GM18499 (cell line): ENCODE measurements at regions not wholly inside any gene's neighbourhood (a gene's known extent, or its start where the extent isn't known, plus 50 kb on each side); places are given as distances from the start of the nearest gene placed in this dataset.
"Not testable (repeated sequence)": the region's sequence is repeated elsewhere in the genome, so short reads cannot be mapped to it uniquely, and the experiment has no call there.

Experiments used
- ATAC-seq: cut with Tn5 transposase; IDR thresholded peaks from one replicate; pipeline ENCODE4 v1.9.1; 2021; ENCODE audit warnings: moderate number of reproducible peaks; ENCODE audit not compliant: insufficient read depth, unreplicated experiment

DNA sequence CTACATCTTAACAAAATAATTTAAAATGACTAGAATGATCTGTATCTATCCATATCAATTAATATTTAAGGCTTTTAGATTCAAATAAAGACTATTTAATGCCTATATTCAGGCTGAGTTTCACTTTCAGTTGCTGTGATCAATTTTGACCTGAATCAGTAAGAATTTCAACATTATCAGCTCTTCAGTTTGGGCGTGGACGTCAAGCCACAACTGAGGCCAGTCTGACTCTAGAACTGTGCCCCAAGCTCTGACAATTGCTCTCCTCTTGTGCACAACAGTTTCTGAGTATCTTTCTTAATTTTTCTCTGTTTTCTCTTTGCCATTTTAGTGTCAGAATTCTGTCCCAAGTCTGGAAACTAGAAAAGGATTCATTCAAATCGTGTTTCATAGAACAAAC, 1095.5 kb downstream of the PLA2G4A start:
- no peak for ATAC-seq

DNA sequence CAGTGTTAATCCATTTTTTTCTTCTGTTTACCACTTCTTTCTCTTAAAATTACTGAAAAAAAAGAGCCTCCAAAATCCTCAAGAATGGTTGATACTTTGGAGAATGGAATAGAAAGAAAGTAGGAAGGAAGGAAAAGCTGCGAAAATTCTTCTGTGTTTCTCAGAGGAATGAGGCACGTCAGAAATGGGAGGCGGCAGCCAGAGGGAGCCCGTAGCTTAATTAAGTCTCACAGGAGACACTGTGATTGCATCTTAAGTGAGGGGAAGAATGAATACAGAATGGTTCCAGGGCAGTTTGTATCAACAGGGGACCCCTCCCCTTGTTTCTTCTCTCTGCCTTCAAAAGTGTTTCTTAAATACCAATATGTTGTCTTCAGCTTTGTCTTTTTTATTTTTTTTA, 1099.5 kb downstream of the PLA2G4A start:
- ATAC-seq = no peak

DNA sequence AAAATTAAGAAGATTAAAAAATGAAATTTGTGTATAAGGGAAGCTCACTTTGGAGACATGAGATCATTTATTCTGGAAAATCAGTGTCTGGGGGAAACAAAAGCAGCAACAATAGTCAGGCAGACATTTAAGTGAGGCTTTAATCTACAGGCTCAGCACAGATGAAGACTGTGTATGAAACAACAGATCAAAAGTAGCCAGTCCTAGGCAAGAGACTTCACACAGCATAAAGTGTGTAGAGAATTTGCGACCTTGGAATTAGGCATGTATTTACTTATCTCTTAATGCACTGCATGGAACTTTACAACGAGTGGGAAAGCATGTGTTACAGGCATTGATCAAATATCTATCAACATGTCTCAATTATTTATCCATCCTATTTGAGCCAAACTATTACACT, 1099.9 kb downstream of the PLA2G4A start:
- ATAC-seq = no peak

DNA sequence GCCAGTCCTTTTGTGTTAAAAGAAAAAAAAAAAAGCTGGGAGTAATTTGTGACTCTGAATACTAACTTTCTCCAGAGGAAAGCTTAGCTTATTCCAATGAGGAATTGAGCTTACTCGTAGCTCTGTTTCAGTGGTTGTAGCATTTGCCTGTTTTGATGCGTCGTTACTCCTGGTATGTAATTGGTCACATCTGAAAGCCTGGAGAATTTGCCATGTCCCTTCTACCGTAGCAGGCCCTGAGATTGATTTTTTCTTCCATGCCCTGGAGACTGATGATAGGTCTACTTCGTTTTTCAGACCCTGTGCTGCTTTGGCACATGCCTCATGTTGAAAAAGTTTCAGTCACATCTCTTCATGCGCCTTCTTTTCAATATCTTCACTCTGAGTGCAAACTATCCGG, 1103.0 kb downstream of the PLA2G4A start:
- ATAC-seq = no peak

DNA sequence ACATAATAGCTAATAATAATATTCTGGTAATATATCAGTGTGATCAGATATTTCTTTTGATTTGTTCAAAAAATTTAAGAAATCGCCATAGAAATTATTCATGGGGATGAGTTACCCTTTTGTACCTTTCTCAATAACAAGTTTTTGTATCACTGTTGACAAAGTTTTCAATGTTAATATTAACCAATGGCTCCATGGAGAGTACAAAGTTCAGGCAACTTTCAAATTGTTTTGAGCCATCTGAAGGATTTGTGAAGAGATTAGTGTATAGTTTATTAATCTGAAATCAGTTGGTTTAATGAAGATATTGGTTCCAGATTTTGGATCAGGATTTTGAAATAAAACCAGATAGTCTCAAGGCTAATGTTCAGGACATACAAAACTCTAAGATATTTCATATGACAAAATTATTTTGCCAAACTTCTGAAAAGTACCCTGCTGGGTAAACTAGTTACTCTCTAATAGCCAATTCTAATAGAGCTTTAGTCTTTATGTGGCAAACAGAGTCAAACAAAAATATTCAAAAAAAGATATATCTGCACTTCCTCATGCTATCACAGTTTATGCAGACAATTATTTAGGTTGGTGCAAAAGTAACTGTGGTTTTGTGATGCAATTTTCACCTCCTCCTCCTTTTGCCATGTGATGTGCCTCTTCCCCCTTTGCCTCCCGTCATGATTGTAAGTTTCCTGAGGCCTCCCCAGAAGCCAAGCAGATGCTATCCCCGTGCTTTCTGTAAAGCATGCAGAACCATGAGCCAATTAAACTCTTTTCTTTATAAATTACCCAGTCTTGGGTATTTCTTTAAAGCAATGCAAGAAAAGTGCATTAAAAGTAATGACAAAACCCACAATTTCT, 1105.0 kb downstream of the PLA2G4A start:
- ATAC-seq = no peak

DNA sequence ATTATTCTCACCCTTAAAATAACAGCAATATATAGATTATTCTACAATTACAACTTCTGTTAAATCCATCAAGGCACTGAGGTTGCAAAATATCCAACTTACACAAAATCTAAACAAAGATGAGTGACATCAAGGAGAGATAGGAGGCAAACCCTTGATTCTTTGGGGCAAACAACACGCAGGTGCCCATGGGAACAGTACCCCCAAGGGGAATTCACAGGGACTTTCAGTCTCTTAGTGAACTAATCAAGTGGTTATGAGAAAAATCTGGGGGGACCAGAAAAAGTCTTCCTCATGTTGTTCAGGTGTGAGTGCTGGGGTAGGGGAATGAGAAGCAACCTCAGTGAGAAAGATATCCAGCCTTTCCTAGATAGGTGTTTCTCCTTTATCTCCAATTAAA, 1107.9 kb downstream of the PLA2G4A start:
- ATAC-seq = no peak

DNA sequence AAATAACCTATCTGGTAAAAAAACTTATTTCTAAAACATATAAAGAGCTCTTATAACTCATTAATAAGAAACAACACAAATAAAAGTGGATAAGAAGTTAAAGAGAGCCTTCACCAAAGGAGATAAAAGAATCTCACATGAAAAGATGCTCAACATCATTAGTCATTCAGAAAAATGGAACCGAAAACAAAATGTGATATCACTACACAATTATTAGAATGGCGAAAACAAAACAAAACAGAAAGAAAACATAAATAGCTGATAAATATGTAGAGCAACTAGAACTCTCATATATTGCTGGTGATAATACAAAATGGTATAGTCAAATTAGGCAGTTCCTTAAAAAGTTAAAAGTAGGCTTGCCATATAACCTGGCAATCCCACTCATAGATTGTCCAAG, 1109.3 kb downstream of the PLA2G4A start:
- ATAC-seq = peak; percentile 85

DNA sequence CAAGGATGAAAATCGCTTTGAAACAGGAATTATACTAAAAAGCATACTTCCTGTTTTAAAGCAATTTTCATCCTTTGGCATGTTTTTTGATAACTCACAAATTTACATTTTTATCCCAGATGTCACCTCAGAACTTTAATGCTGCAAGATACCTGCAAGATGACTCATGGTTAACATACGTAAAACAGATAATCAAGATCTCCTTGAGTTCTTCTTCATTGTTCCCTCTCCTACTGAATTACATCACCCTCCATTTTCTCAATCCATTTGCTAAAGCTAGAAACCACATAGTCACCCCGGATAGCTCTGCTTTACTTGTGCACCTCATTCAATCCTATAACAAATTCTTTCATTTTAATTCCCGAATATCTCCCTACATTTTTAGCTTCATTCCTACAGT, 1114.2 kb downstream of the PLA2G4A start:
- ATAC-seq = no peak

DNA sequence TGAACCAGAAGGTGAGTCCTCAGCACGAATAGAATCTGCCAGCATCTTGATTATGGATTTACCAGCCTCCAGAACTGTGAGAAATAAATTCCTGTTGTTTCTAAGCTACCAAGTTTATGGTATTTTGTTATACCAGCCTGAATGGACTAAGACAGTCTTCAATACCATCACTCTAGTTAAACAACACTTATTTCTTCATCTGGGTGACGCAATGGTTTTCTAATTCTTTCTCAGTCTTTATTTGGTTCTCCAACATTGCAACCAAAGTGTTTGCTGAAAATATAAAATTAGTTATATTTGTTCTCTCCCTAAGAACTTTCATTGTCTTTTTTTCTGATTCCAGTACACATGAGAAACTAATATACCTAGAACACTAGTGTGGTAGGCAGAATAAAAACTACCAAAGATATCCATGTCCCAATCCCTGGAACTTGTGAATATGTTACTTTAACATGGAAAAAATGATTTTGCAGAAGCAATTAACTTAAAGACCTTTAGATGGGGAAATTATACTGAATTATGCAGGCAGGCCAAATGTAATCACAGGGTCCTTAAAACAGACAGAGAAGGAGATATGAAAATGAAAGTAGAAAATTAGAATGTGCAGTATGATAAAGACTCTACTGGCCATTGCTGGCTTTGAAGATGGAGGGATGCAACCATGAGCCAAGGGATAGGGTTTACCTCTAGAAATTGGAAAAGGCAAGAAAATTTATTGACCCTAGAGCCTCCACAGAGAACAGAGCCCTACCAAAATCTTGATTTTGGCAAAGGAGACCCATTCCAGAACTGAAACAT, 1115.1 kb downstream of the PLA2G4A start:
- ATAC-seq = no peak

DNA sequence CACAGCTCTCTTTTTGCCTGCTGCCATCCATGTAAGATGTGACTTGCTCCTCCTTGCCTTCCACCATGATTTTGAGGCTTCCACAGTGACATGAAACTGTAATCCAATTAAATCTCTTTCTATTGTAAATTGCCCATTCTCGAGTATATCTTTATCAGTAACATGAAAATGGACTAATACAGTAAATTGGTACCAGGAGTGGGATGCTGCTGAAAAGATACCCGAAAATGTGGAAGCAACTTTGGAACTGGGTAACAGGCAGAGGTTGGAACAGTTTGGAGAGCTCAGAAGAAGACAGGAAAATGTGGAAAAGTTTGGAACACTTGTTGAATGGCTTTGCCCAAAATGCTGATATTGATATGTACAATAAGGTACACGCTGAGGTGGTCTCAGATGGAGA, 1117.9 kb downstream of the PLA2G4A start:
- not testable (repeated sequence) for ATAC-seq

DNA sequence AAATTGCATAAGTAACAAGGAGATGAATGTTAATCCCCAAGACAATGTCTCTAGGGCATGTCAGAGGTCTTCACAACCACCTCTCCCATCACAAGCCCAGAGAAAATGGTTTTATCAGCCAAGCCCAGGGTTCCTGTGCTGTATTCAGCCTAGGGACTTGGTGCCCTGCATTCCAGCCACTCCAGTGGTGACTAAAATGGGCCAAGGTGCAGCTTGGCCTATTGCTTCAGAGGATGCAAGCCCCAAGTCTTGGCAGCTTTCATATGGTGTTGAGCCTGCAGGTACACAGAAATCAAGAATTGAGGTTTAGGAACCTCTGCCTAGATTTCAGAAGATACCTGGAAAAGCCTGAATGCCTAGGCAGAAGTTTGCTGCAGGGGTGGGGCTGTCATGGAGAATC, 1118.6 kb downstream of the PLA2G4A start:
- no peak for ATAC-seq

DNA sequence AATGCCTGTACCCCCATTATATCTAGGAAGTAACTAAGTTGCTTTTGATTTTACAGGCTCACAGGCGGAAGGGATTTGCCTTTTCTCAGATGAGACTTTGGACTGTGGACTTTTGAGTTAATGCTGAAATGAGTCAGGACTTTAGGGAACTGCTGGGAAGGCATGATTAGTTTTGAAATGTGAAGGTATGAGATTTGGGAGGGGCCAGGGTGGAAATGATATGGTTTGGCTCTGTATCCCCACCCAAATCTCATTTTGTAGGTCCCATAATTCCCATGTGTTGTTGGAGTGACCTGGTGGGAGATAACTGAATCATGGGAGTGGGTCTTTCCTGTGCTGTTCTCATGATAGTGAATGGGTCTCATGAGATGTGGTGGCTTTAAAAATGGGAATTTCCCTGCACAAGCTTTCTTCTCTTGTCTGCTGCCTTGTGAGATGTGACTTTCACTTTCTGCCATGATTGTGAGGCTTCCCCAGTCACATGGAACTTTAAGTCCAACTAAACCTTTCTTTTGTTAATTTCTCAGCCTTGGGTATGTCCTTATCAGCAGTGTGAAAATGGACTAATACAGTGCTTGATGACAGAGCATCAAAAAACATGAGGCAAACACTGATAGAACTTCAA, 1119.5 kb downstream of the PLA2G4A start:
- ATAC-seq = no peak

DNA sequence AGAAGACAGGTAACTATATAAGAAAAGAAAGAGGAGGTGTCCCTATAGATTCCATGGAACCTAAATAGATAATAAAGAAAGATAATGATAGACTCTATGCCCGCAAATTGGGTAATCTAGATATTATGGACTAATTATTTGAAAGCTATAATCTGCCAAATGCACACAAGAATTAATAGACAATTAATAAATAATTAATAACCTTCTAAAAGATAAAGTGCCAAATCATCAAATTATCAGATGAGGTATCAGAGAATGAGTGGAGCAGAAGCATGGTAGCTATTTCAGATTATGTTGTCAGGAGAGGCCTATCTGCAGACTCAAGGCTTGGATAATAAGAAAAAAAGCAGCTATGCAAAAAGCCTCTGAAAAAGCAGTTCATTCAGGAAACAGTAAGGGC, 1120.8 kb downstream of the PLA2G4A start:
- no peak for ATAC-seq

DNA sequence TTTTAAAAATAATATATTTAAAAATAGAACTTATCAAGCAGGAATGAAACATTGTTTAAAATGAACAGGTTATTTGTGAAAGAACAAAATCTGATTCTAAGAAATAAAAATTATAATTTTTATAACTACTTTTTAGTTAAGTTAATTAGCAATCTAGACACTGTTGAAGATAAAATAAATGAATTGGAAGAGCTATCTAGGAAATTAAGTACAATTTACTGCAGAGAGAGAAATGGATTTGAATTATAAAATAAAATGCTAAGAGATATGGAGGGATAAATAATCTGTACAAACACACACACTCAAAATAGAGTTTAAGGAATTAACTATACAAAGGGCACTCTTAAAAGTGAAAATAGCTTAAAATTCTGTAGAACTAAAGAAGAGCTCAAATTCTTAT, 1123.1 kb downstream of the PLA2G4A start:
- ATAC-seq = no peak

DNA sequence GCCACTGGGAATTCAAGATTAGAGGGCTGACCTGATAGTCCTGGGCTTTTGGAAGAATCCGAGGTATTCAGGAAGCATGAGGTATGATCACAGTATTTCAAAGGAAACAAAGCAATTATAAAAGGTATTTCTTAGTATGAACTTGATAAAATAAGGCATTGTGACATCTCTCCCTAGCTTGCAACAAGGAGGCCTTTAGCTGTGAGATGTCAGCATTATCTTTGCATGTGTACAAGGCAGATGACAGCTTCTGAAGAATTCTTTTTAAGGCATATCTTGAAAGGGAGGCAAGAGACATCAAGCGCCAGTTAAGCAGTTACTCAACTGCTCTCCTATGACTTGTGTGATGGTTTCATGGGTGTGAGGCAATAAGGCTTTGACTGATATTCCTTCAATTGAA, 1123.7 kb downstream of the PLA2G4A start:
- no peak for ATAC-seq

DNA sequence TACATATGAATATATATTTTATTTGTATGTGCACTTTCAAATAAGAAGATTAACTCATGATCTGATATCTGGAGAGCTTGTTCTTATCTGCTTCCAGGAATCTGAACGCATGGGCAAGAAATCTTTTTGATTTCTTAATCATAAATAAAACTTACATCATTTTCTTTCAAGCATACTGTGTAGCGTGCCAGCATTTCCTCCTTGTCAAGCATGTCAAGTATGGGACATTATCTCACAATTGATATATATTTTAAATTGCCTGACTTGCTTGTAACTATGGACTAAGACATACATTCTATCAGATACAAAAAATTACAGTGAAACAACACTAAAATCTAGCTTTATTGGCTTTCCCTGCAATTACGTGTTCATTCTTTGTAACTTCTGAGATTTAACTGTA, 1128.2 kb downstream of the PLA2G4A start:
- ATAC-seq = no peak

DNA sequence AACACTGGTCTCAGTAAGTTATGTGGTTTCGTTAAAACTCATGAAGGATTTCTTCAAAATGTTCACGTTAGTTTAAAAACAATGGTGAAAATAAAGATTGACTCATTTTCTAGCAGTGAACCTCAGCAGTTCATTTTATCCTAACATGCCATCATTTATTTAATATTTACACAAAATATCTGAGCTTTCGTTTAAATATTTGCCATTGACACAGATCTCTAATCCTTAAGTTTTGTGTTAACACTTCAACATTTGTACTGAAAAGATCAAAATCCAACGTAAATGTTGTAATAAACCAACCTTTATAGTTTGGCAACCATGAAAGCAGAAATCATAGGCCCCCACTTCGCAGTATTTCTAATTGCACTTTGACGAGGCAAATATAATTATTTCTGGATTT, 1129.5 kb downstream of the PLA2G4A start:
- no peak for ATAC-seq

DNA sequence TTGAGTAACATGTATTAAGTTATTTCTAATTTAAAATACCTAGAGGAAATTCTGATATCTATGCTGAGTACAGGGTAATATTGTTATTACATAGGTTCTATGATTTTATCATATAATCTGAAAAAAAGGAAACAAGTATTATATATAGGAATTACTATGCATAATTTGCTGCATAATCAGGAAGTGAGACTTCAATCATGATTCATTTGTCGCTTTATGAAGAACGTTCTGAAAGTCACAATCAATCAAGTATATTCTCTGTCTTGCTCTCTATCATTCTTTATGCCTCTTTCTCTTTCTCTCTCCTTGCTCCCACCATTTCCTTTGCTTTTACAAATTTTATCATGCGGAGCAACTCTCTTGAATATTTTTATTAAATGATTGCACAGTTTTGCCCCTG, 1130.3 kb downstream of the PLA2G4A start:
- ATAC-seq = no peak

DNA sequence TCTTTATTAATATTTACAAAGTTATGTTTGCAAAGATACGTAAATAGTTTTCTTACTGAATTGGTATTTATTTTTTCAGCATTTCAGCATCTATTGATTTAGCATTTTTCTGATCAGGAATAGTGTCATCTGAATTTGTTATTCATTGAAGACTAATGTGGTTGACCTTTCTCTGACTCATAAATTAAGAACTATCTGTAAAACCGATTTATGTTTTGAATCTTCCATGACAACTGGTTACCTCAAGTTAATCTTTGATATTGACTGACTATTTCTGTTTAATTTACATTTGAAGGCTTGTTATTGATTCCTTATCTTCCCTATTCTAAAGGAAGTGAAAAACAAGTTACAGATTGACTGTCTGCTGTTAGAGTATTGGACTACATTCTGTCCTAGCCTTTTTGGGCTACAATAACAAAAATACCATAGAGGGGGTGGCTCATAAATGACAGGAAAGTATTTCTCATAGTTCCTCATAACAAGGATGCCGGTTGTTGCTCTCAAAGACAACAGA, 1131.4 kb downstream of the PLA2G4A start:
- ATAC-seq = no peak

DNA sequence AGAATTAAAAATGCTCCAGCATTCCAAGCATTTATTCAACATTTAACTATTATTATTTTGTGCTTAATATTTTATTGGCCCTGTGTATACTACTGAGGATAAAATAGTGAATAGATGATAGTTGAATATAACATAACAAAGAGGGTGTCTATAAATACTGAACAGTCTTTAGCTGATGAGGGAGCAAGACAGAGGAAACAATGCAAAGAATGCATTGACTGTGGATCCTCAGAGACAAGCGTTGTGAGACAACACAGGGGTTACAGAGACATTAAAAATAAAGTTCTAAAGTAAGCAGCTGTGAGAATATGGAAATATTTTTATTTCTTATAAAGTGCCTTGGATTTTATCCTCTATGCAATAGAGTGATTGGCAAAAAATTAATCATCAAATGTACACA, 1133.1 kb downstream of the PLA2G4A start:
- ATAC-seq = no peak

DNA sequence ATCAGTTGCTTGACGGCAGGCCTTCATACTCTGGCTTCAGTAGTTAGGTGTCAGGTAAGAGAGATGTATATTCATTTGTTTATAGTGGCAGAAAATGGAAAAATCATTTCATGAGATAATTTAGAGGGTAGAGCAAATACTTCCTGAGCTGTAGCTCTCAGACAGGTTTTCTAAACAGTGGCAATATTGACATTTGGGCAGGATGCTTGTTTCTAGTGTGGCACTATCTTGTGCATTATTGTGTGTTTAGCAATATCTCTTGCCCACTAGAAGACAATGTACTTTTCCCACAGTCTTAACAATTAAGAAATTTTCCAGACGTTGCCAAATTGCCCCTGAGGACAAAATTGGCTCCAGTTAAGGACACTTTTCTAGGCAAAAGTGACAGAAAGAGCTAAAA, 1143.1 kb downstream of the PLA2G4A start:
- ATAC-seq = no peak
